Testis (tissue), 2 donors: ENCODE measurements at regions not wholly inside any gene's neighbourhood (a gene's known extent, or its start where the extent isn't known, plus 50 kb on each side); places are given as distances from the start of the nearest gene placed in this dataset.

Source experiments
- DNase-seq: peaks from one replicate; pipeline ENCODE4 v3.0.0-alpha.2; 2019
- H3K27ac ChIP-seq, 2 donors: fragments of 200-600 bp; sonication (generic); one replicate each; pipeline ENCODE4 v1.5.1; 2019
- H3K27me3 ChIP-seq: fragments of 200-600 bp; sonication (generic); one replicate; pipeline ENCODE4 v1.5.1; 2019
- H3K36me3 ChIP-seq: fragments of 200-600 bp; sonication (generic); one replicate; pipeline ENCODE4 v1.5.1; 2017; ENCODE audit warnings: low read depth; ENCODE audit errors: missing control alignments
- H3K4me1 ChIP-seq: fragments of 200-600 bp; sonication (generic); one replicate; pipeline ENCODE4 v1.5.1; 2019
- H3K4me3 ChIP-seq, 2 donors: fragments of 200-600 bp; sonication (generic); one replicate each; pipeline ENCODE4 v1.5.1; 2017 to 2019
- H3K9me3 ChIP-seq: fragments of 200-600 bp; sonication (generic); one replicate; pipeline ENCODE4 v1.5.1; 2017
- POLR2A ChIP-seq: fragments of 450-650 bp; IDR thresholded peaks from one replicate; pipeline ENCODE4 v1.6.1; 2017; ENCODE audit warnings: antibody characterized with exemption, mild to moderate bottlenecking, moderate library complexity
- WGBS, 2 donors: methylation state at CpG; one replicate each; pipeline ENCODE4 v1.1.5; 2018; 5-methylcytosine and 5-hydroxymethylcytosine counted together
- intact Hi-C: fragments of 100-400 bp; cut with DNase I; formaldehyde crosslinking; loops from one replicate; pipeline ENCODE4 v1.15.1; 2023; ENCODE audit warnings: low total_unique reads
- TF ChIP-seq, protein P1 (sequence below), 3 experiments: fragments of 450-650 bp in 2 of 3; fragments of 200-600 bp in 1 of 3; sonication (generic) in 1 of 3; IDR thresholded peaks; one replicate each; pipeline ENCODE4 v1.5.1; 2016 to 2019; ENCODE audit warnings: antibody characterized with exemption in 3 of 3, mild to moderate bottlenecking in 2 of 3, moderate library complexity in 1 of 3

DNA sequence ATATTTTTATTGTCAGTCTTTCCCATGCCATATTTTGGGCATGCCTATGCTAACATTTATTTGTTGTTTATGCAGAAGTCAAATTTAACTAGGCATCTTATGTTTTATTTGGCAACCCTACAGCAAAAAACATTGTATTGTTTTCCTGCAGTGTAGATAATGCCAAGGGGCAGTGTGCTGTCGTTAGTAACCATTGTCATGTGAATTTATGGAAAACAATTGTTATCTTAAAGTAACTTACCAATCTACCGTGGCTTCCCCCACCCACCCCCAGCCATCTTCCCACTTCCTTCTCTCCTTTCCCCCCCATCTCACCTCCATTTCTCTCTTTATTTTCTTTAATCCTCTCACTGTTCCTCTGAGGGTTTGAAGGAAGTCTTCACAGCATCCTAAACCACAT lies 370.5 kb downstream of the ACTR3B start:
- no peaks in the 10 kb centered on the region for H3K9me3 ChIP-seq
- intact Hi-C loops, result no loop called here
- H3K27me3 ChIP-seq, result no peaks in the 10 kb centered on the region
- TF ChIP-seq, protein P1, sequence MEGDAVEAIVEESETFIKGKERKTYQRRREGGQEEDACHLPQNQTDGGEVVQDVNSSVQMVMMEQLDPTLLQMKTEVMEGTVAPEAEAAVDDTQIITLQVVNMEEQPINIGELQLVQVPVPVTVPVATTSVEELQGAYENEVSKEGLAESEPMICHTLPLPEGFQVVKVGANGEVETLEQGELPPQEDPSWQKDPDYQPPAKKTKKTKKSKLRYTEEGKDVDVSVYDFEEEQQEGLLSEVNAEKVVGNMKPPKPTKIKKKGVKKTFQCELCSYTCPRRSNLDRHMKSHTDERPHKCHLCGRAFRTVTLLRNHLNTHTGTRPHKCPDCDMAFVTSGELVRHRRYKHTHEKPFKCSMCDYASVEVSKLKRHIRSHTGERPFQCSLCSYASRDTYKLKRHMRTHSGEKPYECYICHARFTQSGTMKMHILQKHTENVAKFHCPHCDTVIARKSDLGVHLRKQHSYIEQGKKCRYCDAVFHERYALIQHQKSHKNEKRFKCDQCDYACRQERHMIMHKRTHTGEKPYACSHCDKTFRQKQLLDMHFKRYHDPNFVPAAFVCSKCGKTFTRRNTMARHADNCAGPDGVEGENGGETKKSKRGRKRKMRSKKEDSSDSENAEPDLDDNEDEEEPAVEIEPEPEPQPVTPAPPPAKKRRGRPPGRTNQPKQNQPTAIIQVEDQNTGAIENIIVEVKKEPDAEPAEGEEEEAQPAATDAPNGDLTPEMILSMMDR (IDR thresholded peaks at IDR 0.05), result no peak
- no peak for TF ChIP-seq POLR2A
- H3K27ac ChIP-seq, result no peak overlapping the region
- no peaks in the 10 kb centered on the region for H3K4me1 ChIP-seq
- no peak overlapping the region for H3K4me3 ChIP-seq
- 17 to 23% methylated on average over 2 of the region's 2 CpGs for WGBS, 2 donors
- no peak for DNase-seq
- H3K36me3 ChIP-seq, result no peaks in the 10 kb centered on the region

DNA sequence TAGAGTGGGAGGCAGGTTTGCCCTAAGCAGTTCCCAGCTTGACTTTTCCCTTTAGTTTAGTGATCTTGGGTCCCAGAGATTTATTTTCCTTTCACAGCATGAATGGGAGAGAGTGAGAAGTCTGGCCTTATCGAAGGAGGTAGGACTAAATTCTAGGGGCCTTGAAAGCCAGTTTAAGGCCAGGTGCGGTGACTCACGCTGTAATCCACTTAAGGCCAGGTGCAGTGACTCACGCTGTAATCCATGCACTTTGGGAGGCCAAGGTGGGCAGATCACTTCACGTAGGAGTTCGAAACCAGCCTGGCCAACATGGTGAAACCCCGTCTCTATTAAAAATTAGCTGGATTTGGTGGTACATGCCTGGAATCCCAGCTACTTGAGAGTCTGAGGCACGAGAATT lies 392.2 kb downstream of the ACTR3B start:
- WGBS, 2 donors, result 89% methylated on average over 8 of the region's 8 CpGs
- intact Hi-C loops, result no loop called here
- DNase-seq, result no peak

DNA sequence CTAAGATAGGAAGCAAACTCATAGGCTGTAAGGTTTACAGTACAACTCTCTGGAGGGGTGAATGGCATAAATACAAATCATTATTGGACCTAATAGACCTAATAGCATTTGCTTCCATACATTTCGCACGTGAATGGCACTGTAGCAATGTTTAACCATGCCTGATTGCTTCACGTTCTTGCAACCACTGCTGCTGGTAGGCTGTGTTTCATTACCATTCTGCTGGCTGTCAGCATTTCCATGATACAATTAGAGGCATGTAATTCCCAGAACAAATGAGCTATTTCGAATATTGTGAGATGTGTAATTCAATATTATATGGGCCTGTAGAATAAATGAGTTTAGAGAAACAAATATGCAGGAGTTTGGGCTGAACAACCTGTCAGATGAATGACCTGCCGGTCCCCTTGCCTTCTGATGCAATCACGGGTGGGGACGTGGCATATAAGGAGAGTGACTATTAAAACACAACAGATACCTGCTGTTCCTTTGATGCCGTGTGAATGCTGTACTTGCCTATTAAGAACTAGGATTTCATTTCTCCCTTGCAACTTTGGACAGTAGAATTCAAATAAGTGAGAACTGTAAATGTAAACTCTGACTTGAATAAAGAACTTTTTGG lies 393.4 kb downstream of the ACTR3B start:
- WGBS, 2 donors, result 80% methylated on average over 8 of the region's 8 CpGs
- TF ChIP-seq, protein P1 (IDR thresholded peaks at IDR 0.05), result no peak
- no peak for TF ChIP-seq POLR2A
- Histone ChIP-seq H3K4me1 (no peaks in the 10 kb centered on the region), H3K36me3 (no peaks in the 10 kb centered on the region), H3K27me3 (no peaks in the 10 kb centered on the region), H3K27ac (no peak overlapping the region), H3K9me3 (no peaks in the 10 kb centered on the region), H3K4me3 (no peak overlapping the region)
- intact Hi-C loops, result no loop called here
- no peak for DNase-seq

More for the DNA sequence above, 392.2 kb downstream of the ACTR3B start:
- Histone ChIP-seq H3K27me3 (no peaks in the 10 kb centered on the region), H3K9me3 (no peaks in the 10 kb centered on the region), H3K4me3 (no peak overlapping the region), H3K27ac (no peak overlapping the region), H3K36me3 (no peaks in the 10 kb centered on the region), H3K4me1 (no peaks in the 10 kb centered on the region)
- TF ChIP-seq, protein P1 (IDR thresholded peaks at IDR 0.05), result no peak
- no peak for TF ChIP-seq POLR2A

DNA sequence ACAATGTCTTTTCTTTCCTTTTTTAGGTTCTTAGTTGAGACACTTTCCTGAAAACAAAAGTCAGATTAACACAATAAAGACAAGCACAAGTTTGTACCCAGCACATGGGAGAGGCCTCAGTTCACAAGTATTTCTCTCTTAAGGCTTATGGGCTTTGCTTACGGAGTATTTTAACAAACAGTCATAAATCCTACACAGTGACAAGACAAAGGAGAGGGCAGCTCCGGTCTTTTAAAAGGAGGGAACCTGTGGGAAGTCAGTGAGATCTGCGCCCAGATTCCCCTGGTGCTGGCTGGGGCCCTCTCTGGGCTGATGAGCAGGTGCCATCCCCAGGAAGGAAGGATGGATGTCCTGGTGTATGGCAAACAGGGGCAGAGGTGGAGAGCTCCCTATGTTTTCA lies 398.6 kb downstream of the ACTR3B start:
- H3K4me3 ChIP-seq, result no peak overlapping the region
- no peaks in the 10 kb centered on the region for H3K27me3 ChIP-seq
- H3K27ac ChIP-seq, result no peak overlapping the region
- no peak for DNase-seq
- H3K36me3 ChIP-seq, result no peaks in the 10 kb centered on the region
- no peak for TF ChIP-seq POLR2A
- no peaks in the 10 kb centered on the region for H3K9me3 ChIP-seq
- intact Hi-C loops, result no loop called here
- H3K4me1 ChIP-seq, result no peaks in the 10 kb centered on the region
- WGBS, 2 donors, result 43 to 47% methylated on average over 3 of the region's 3 CpGs

DNA sequence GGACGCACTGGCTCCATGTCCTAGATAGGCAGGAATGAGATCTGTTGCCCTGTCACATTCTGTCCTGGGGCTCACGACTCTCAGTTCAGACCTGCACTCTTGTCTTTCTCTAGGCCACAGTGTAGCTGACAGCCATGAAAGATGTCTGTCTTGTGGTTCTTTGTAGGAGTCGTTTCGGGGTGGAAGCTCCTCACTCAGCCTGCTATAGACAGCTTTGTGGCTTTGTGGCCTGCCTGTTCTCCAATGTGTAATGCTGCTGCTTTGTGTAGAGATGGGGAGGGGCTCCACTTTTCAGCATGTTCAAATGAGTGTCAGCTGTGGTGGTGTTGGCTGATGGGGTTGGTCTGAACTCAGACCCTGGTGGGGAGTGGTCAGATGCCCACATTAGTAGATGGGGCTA lies 410.7 kb downstream of the ACTR3B start:
- H3K27me3 ChIP-seq, result no peaks in the 10 kb centered on the region
- no peak overlapping the region for H3K27ac ChIP-seq
- DNase-seq, result no peak
- no peaks in the 10 kb centered on the region for H3K4me1 ChIP-seq
- 84 to 90% methylated on average over 4 of the region's 4 CpGs for WGBS, 2 donors
- no peaks in the 10 kb centered on the region for H3K36me3 ChIP-seq
- intact Hi-C loops, result no loop called here
- no peak overlapping the region for H3K4me3 ChIP-seq
- H3K9me3 ChIP-seq, result no peaks in the 10 kb centered on the region
- TF ChIP-seq POLR2A, result no peak
- TF ChIP-seq, protein P1 (IDR thresholded peaks at IDR 0.05), result no peak
